Caco-2 (cell line): ENCODE measurements at regions not wholly inside any gene's neighbourhood (a gene's known extent, or its start where the extent isn't known, plus 50 kb on each side); places are given as distances from the start of the nearest gene placed in this dataset.

ENCODE experiments used
- BruUV-seq: library from RNA; stranded (reverse); fragments of 400-500 nt; replicated peaks from 2 replicates; lab custom pipeline; 2021; lab: Mats Ljungman, UMichigan
- CTCF ChIA-PET: fragments of 300-600 bp; sonication (Branson Sonifier 250); formaldehyde crosslinking; loops from one replicate; lab custom pipeline; 2022; ENCODE audit warnings: antibody characterized with exemption; lab: Charles Lee
- POLR2A ChIA-PET: fragments of 300-600 bp; sonication (Branson Sonifier 250); formaldehyde crosslinking; loops from one replicate; lab custom pipeline; 2022; ENCODE audit warnings: antibody characterized with exemption; lab: Charles Lee
- DNase-seq, 2 experiments: peaks; one replicate each; pipeline versions ENCODE4 v3.0.0 to v3.0.0-alpha.2; 2020 to 2022
- H3K27me3 ChIP-seq: replicated peaks from 2 replicates; pipeline ENCODE4 v1.6.0; 2011; ENCODE audit warnings: low read length; ENCODE audit not compliant: control insufficient read depth, insufficient read depth
- H3K36me3 ChIP-seq: 2 replicates; pipeline ENCODE4 v1.5.1; 2011; ENCODE audit warnings: low read length; ENCODE audit not compliant: control insufficient read depth, insufficient read depth
- H3K4me1 ChIP-seq: fragments of 250-450 bp; sonication (Bioruptor Pico); 2 replicates; pipeline ENCODE4 v1.5.1; 2020; ENCODE audit warnings: mild to moderate bottlenecking
- H3K4me3 ChIP-seq: 2 replicates; pipeline ENCODE4 v1.5.1; 2011; ENCODE audit warnings: low read depth, mild to moderate bottlenecking, control low read depth, low read length
- H3K9me3 ChIP-seq: fragments of 250-450 bp; sonication (Bioruptor Pico); 2 replicates; pipeline ENCODE4 v1.5.1; 2020; ENCODE audit warnings: mild to moderate bottlenecking, moderate library complexity
- H3K27ac Mint-ChIP-seq: one replicate; pipeline ENCODE4 v1.8.0; 2022; ENCODE audit warnings: mixed read lengths; ENCODE audit not compliant: unreplicated experiment
- H3K27me3 Mint-ChIP-seq: one replicate; pipeline ENCODE4 v1.8.0; 2022; ENCODE audit warnings: mixed read lengths; ENCODE audit not compliant: insufficient read depth, unreplicated experiment
- H3K36me3 Mint-ChIP-seq: one replicate; pipeline ENCODE4 v1.8.0; 2022; ENCODE audit warnings: mild to moderate bottlenecking, mixed read lengths; ENCODE audit not compliant: insufficient read depth, unreplicated experiment
- H3K4me1 Mint-ChIP-seq: one replicate; pipeline ENCODE4 v1.8.0; 2022; ENCODE audit warnings: low read depth, mixed read lengths; ENCODE audit not compliant: unreplicated experiment
- H3K4me3 Mint-ChIP-seq: one replicate; pipeline ENCODE4 v1.8.0; 2022; ENCODE audit warnings: mild to moderate bottlenecking, moderate library complexity, mixed read lengths; ENCODE audit not compliant: unreplicated experiment
- H3K9me3 Mint-ChIP-seq: one replicate; pipeline ENCODE4 v1.8.0; 2022; ENCODE audit warnings: mixed read lengths; ENCODE audit not compliant: unreplicated experiment
- intact Hi-C: fragments of 100-400 bp; cut with micrococcal nuclease; formaldehyde crosslinking; loops from one replicate; pipeline ENCODE4 v1.10.0; 2022; ENCODE audit not compliant: unreplicated experiment
- TF ChIP-seq, protein P1 (sequence below), 2 experiments: fragments of 200-600 bp in 1 of 2; IDR thresholded peaks; 1 replicate in 1 of 2; 2 replicates in 1 of 2; pipeline versions ENCODE4 v1.5.1 to v1.8.0; 2011 to 2022; ENCODE audit warnings: antibody characterized with exemption in 1 of 2, control low read depth in 1 of 2, inconsistent platforms in 1 of 2, low read depth in 1 of 2, low read length in 1 of 2, mild to moderate bottlenecking in 1 of 2, moderate library complexity in 1 of 2; ENCODE audit not compliant: insufficient read depth in 1 of 2, severe bottlenecking in 1 of 2, unreplicated experiment in 1 of 2

DNA sequence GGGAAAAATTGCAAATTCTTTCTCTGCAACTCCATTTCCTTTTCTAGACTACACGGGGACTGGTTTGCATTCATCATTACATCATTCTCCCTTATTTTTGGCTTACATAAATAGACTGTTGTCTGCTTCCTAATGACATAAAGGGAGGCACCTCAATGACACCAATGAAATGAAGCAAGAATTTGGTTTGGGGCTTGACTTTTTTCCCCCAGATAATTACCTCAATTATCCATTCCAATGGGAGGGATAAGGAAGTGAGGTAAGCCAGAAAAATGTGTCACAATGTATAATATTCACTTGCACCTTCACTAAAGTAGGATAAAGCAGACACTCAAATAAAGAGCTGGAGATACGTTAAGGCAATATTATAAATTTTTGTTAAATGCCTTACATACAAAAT lies 240.6 kb upstream of the GRIP1 start:
- Mint-ChIP-seq H3K9me3 (no peaks in the 10 kb centered on the region), H3K27ac (no peak overlapping the region), H3K36me3 (no peaks in the 10 kb centered on the region), H3K4me3 (no peak overlapping the region), H3K4me1 (no peaks in the 10 kb centered on the region), H3K27me3 (peaks cover 5% of the 10 kb centered on the region)
- ChIA-PET POLR2A (no interaction called here), CTCF (no interaction called here)
- intact Hi-C loops: no loop called here
- Histone ChIP-seq H3K4me1 (no peaks in the 10 kb centered on the region), H3K9me3 (no peaks in the 10 kb centered on the region), H3K36me3 (no peaks in the 10 kb centered on the region), H3K27me3 (no peaks in the 10 kb centered on the region), H3K4me3 (no peak overlapping the region)
- BruUV-seq: no TSS peak
- no peak for DNase-seq
- TF ChIP-seq, protein P1, sequence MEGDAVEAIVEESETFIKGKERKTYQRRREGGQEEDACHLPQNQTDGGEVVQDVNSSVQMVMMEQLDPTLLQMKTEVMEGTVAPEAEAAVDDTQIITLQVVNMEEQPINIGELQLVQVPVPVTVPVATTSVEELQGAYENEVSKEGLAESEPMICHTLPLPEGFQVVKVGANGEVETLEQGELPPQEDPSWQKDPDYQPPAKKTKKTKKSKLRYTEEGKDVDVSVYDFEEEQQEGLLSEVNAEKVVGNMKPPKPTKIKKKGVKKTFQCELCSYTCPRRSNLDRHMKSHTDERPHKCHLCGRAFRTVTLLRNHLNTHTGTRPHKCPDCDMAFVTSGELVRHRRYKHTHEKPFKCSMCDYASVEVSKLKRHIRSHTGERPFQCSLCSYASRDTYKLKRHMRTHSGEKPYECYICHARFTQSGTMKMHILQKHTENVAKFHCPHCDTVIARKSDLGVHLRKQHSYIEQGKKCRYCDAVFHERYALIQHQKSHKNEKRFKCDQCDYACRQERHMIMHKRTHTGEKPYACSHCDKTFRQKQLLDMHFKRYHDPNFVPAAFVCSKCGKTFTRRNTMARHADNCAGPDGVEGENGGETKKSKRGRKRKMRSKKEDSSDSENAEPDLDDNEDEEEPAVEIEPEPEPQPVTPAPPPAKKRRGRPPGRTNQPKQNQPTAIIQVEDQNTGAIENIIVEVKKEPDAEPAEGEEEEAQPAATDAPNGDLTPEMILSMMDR (IDR thresholded peaks at IDR 0.05; ENCODE audit: insufficient read depth in 1 of 2, low read depth in 1 of 2, low read length in 1 of 2, severe bottlenecking in 1 of 2, unreplicated experiment in 1 of 2): no peak

DNA sequence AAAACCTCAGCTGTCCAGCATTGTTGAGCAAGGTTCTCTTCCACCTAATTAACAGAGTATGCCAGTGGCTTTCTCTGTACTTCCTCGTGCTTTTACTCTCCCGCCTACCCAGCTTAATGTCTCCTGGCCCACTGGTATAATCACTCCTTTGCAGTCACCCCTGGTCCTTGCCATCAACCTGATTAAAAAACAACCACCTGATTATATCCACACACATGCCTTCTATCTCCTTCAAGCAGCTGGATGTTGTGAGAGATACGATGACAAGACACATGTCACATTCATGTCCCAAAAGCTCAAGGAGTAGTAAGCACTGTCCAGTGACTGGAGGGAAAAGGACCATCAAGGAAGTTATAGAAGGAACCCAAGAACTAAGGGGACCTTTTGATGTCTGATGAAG lies 241.3 kb upstream of the GRIP1 start:
- Mint-ChIP-seq H3K9me3 (no peaks in the 10 kb centered on the region), H3K36me3 (no peaks in the 10 kb centered on the region), H3K4me3 (no peak overlapping the region), H3K27ac (no peak overlapping the region), H3K27me3 (peaks cover 4% of the 10 kb centered on the region), H3K4me1 (peaks cover 3% of the 10 kb centered on the region)
- POLR2A ChIA-PET: no interaction called here
- Histone ChIP-seq H3K36me3 (no peaks in the 10 kb centered on the region), H3K9me3 (no peaks in the 10 kb centered on the region), H3K27me3 (no peaks in the 10 kb centered on the region), H3K4me1 (no peaks in the 10 kb centered on the region), H3K4me3 (no peak overlapping the region)
- TF ChIP-seq, protein P1 (IDR thresholded peaks at IDR 0.05; ENCODE audit: insufficient read depth in 1 of 2, low read depth in 1 of 2, low read length in 1 of 2, severe bottlenecking in 1 of 2, unreplicated experiment in 1 of 2): no peak
- DNase-seq: no peak
- CTCF ChIA-PET: no interaction called here
- intact Hi-C loops: no loop called here
- BruUV-seq: no TSS peak

DNA sequence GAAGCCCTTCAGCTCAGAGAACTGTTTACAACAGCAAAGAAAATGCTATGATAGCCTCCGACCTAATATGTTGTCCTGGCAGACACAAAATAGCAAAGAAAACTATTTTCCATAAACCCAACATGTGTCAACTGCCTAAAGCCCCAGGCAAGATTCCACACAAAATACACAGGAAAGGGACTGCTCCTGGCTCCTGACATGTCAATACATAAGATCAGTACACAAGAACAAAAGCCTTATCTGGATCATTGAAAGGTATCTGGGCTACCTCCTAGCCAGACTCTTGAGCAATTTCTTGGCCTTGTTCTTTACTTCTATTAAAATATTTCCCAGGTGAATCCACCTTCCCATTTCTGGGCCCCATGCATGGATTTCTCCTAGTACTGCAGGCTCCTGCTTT lies 242.3 kb upstream of the GRIP1 start:
- intact Hi-C loops: no loop called here
- no peak overlapping the region for H3K4me3 Mint-ChIP-seq
- no peaks in the 10 kb centered on the region for H3K27me3 ChIP-seq
- H3K4me1 Mint-ChIP-seq: peaks cover 4% of the 10 kb centered on the region
- no peaks in the 10 kb centered on the region for H3K36me3 Mint-ChIP-seq
- CTCF ChIA-PET: no interaction called here
- H3K9me3 ChIP-seq: no peaks in the 10 kb centered on the region
- no TSS peak for BruUV-seq
- H3K27ac Mint-ChIP-seq: no peak overlapping the region
- no peaks in the 10 kb centered on the region for H3K36me3 ChIP-seq
- TF ChIP-seq, protein P1 (IDR thresholded peaks at IDR 0.05; ENCODE audit: insufficient read depth in 1 of 2, low read depth in 1 of 2, low read length in 1 of 2, severe bottlenecking in 1 of 2, unreplicated experiment in 1 of 2): no peak
- DNase-seq: no peak
- POLR2A ChIA-PET: no interaction called here
- H3K4me3 ChIP-seq: no peak overlapping the region
- peaks cover 3% of the 10 kb centered on the region for H3K27me3 Mint-ChIP-seq
- H3K9me3 Mint-ChIP-seq: no peaks in the 10 kb centered on the region
- H3K4me1 ChIP-seq: no peaks in the 10 kb centered on the region
